ENCODE measurements at regions not wholly inside any gene's neighbourhood (a gene's known extent, or its start where the extent isn't known, plus 50 kb on each side); places are given as distances from the start of the nearest gene placed in this dataset.
"Not testable (repeated sequence)": the region's sequence is repeated elsewhere in the genome, so short reads cannot be mapped to it uniquely, and the experiment has no call there.

GRCh38 chr9:33740958-33741357, 54.4 kb upstream of the PRSS3 start:
- H3K4me1 Mint-ChIP-seq (ENCODE audit: low read depth); H3K36me3 Mint-ChIP-seq (ENCODE audit: low read depth); H3K27ac Mint-ChIP-seq; H3K4me3 Mint-ChIP-seq: not testable (repeated sequence)
- Mint-ChIP-seq H3K9me3 (peaks cover 21% of the 10 kb centered on the region), H3K27me3 (peaks cover 31% of the 10 kb centered on the region)

DNA sequence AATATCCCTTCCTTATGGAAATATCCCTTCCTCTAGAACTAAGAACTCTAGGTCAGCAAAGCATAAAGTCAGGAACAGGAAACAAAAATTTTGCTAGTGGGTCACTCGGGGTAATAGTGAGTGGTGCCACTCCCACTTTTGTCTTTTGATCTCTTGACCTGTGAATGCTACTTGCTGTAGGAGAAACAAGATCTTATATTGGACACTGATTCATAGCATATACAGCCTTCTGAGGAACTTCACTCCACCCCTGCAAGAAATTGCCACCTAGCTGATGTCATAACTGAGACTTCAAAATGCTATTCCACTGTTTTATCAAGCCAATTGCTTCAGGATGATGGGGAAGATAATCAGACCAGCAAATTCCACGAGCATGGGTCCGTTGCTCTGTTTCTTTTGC, 53.3 kb upstream of the PRSS3 start:
- H3K4me1 Mint-ChIP-seq (ENCODE audit: low read depth) = no peaks in the 10 kb centered on the region
- H3K36me3 Mint-ChIP-seq (ENCODE audit: low read depth) = no peaks in the 10 kb centered on the region
- H3K27ac Mint-ChIP-seq = no peak overlapping the region
- peaks cover 32% of the 10 kb centered on the region for H3K27me3 Mint-ChIP-seq
- H3K9me3 Mint-ChIP-seq = peaks cover 21% of the 10 kb centered on the region
- H3K4me3 Mint-ChIP-seq = no peak overlapping the region

DNA sequence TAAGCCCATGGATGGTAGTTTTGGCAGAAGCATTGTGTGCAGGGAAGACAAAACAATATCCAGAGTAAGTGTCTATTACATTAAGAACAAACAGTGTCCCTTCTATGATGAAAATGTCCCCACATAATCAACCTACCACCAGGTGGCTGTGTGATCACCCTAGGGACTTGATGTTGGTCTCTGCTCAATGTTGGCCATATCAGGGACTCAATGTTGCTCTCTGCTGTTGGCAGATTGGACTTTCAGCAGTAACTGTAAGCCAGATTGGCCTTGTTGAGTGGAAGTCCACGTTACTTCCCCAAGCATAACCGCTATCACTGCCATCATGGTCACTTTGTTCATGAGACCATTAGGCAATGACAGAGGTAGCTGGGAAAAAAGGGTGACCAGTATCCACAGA, 52.8 kb upstream of the PRSS3 start:
- no peak overlapping the region for H3K27ac Mint-ChIP-seq
- peaks cover 32% of the 10 kb centered on the region for H3K27me3 Mint-ChIP-seq
- no peaks in the 10 kb centered on the region for H3K36me3 Mint-ChIP-seq (ENCODE audit: low read depth)
- no peaks in the 10 kb centered on the region for H3K4me1 Mint-ChIP-seq (ENCODE audit: low read depth)
- H3K4me3 Mint-ChIP-seq = no peak overlapping the region
- peaks cover 21% of the 10 kb centered on the region for H3K9me3 Mint-ChIP-seq
